Neural progenitor cell (in vitro differentiated cells): ENCODE measurements at regions not wholly inside any gene's neighbourhood (a gene's known extent, or its start where the extent isn't known, plus 50 kb on each side); places are given as distances from the start of the nearest gene placed in this dataset.

ENCODE experiments used
- CTCF ChIP-seq: fragments of 200-600 bp; sonication (generic); IDR thresholded peaks from 2 replicates; pipeline ENCODE4 v1.5.1; 2017; ENCODE audit warnings: antibody characterized with exemption, mild to moderate bottlenecking
- EZH2phosphoT487 ChIP-seq: fragments of 200-600 bp; sonication (generic); IDR thresholded peaks from 2 replicates; pipeline ENCODE4 v1.6.1; 2017; ENCODE audit warnings: antibody characterized with exemption

- no peak for TF ChIP-seq CTCF
- TF ChIP-seq EZH2phosphoT487 = no peak
Observed at GRCh38 chr6:4367643-4368042, 232.3 kb upstream of the ECI2 start.
